ENCODE measurements at regions not wholly inside any gene's neighbourhood (a gene's known extent, or its start where the extent isn't known, plus 50 kb on each side); places are given as distances from the start of the nearest gene placed in this dataset.

GRCh38 chr11:91630916-91631673 lies 593.5 kb upstream of the FAT3 start:
- Histone ChIP-seq H3K79me2 (ENCODE audit: low read length) (no peaks in the 10 kb centered on the region), H3K36me3 (ENCODE audit: low read depth, low read length) (no peaks in the 10 kb centered on the region), H3K4me2 (ENCODE audit: low read length) (no peak overlapping the region), H3K27me3 (ENCODE audit: low read length) (no peaks in the 10 kb centered on the region), H3K4me1 (ENCODE audit: insufficient read depth, low read length) (no peaks in the 10 kb centered on the region), H3K9me2 (replicated peaks; ENCODE audit: low read length) (no peaks in the 10 kb centered on the region), H4K20me1 (ENCODE audit: low read length) (no peaks in the 10 kb centered on the region), H3K27ac (ENCODE audit: low read length) (no peak overlapping the region), H2AFZ (ENCODE audit: low read length) (no peak overlapping the region), H3K9me3 (ENCODE audit: low read length) (no peaks in the 10 kb centered on the region), H3K9ac (ENCODE audit: low read length) (no peak overlapping the region), H3F3A (ENCODE audit: low read length, unreplicated experiment) (no peaks in the 10 kb centered on the region), H3K4me3 (ENCODE audit: low read length) (no peak overlapping the region)
- CTCF ChIA-PET = no interaction called here
- BruUV-seq (replicated peaks) = no TSS peak
- DNase-seq = no peak
- intact Hi-C loops (cut with micrococcal nuclease) = no loop called here
- ATAC-seq = no peak
- TF ChIP-seq, protein P1, sequence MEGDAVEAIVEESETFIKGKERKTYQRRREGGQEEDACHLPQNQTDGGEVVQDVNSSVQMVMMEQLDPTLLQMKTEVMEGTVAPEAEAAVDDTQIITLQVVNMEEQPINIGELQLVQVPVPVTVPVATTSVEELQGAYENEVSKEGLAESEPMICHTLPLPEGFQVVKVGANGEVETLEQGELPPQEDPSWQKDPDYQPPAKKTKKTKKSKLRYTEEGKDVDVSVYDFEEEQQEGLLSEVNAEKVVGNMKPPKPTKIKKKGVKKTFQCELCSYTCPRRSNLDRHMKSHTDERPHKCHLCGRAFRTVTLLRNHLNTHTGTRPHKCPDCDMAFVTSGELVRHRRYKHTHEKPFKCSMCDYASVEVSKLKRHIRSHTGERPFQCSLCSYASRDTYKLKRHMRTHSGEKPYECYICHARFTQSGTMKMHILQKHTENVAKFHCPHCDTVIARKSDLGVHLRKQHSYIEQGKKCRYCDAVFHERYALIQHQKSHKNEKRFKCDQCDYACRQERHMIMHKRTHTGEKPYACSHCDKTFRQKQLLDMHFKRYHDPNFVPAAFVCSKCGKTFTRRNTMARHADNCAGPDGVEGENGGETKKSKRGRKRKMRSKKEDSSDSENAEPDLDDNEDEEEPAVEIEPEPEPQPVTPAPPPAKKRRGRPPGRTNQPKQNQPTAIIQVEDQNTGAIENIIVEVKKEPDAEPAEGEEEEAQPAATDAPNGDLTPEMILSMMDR (conservative IDR thresholded peaks at IDR 0.05; ENCODE audit: low read depth, low read length) = no peak
- TF ChIP-seq EZH2phosphoT487 (IDR thresholded peaks at IDR 0.05; ENCODE audit: borderline replicate concordance, low read length) (no peak), EZH2 (IDR thresholded peaks at IDR 0.05; ENCODE audit: low read length, unreplicated experiment) (no peak)
- POLR2A ChIA-PET (ENCODE audit: unreplicated experiment) = no interaction called here

GRCh38 chr11:91625495-91625894 lies 599.1 kb upstream of the FAT3 start:
- H2AFZ ChIP-seq (ENCODE audit: low read length) = no peak overlapping the region
- H3K4me3 ChIP-seq (ENCODE audit: low read length) = no peak overlapping the region
- no peaks in the 10 kb centered on the region for H3K36me3 ChIP-seq (ENCODE audit: low read depth, low read length)
- ATAC-seq = no peak
- DNase-seq = no peak
- H3K9ac ChIP-seq (ENCODE audit: low read length) = no peak overlapping the region
- no TSS peak for BruUV-seq (replicated peaks)
- no peaks in the 10 kb centered on the region for H3K9me2 ChIP-seq (replicated peaks; ENCODE audit: low read length)
- peaks cover 7% of the 10 kb centered on the region; the same call in 1 of the 2 replicates for H3K9me3 ChIP-seq (ENCODE audit: low read length)
- POLR2A ChIA-PET (ENCODE audit: unreplicated experiment) = no interaction called here
- no peaks in the 10 kb centered on the region for H3K4me1 ChIP-seq (ENCODE audit: insufficient read depth, low read length)
- intact Hi-C loops (cut with micrococcal nuclease) = no loop called here
- H3K27ac ChIP-seq (ENCODE audit: low read length) = no peak overlapping the region
- H3K27me3 ChIP-seq (ENCODE audit: low read length) = no peaks in the 10 kb centered on the region
- H3K4me2 ChIP-seq (ENCODE audit: low read length) = no peak overlapping the region
- no peaks in the 10 kb centered on the region for H4K20me1 ChIP-seq (ENCODE audit: low read length)
- CTCF ChIA-PET = no interaction called here
- H3F3A ChIP-seq (ENCODE audit: low read length, unreplicated experiment) = no peaks in the 10 kb centered on the region
- TF ChIP-seq, protein P1 (conservative IDR thresholded peaks at IDR 0.05; ENCODE audit: low read depth, low read length) = no peak
- no peak for TF ChIP-seq EZH2 (IDR thresholded peaks at IDR 0.05; ENCODE audit: low read length, unreplicated experiment)
- TF ChIP-seq EZH2phosphoT487 (IDR thresholded peaks at IDR 0.05; ENCODE audit: borderline replicate concordance, low read length) = no peak
- H3K79me2 ChIP-seq (ENCODE audit: low read length) = no peaks in the 10 kb centered on the region

DNA sequence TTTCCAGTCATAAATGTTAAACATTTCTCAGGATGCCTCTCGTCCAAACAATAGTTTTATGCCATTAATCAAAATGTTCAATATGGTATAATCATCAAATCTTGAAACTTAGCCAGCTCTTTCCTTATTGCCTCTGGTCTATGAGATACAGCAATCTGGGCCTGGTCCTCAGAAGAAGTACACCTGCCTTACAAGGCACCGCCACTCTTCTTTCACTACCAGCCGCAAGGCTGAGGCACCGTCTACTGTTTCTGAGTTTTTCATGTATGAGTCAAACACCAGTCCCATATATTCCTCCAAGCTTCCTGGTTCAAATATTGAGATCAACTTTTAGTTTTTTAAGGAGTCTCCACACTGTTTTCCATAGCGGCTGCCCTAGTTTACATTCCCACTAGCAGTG lies 600.6 kb upstream of the FAT3 start:
- Histone ChIP-seq H3K27me3 (ENCODE audit: low read length) (no peaks in the 10 kb centered on the region), H3K79me2 (ENCODE audit: low read length) (no peaks in the 10 kb centered on the region), H4K20me1 (ENCODE audit: low read length) (no peaks in the 10 kb centered on the region), H3K9me3 (ENCODE audit: low read length) (peaks cover 10% of the 10 kb centered on the region; the same call in 1 of the 2 replicates), H3K9ac (ENCODE audit: low read length) (no peak overlapping the region), H3K4me1 (ENCODE audit: insufficient read depth, low read length) (no peaks in the 10 kb centered on the region), H3K27ac (ENCODE audit: low read length) (no peak overlapping the region), H3K4me2 (ENCODE audit: low read length) (no peak overlapping the region), H3K4me3 (ENCODE audit: low read length) (no peak overlapping the region), H3K9me2 (replicated peaks; ENCODE audit: low read length) (no peaks in the 10 kb centered on the region), H3F3A (ENCODE audit: low read length, unreplicated experiment) (no peaks in the 10 kb centered on the region), H2AFZ (ENCODE audit: low read length) (no peak overlapping the region), H3K36me3 (ENCODE audit: low read depth, low read length) (no peaks in the 10 kb centered on the region)
- ChIA-PET CTCF (no interaction called here), POLR2A (ENCODE audit: unreplicated experiment) (no interaction called here)
- BruUV-seq (replicated peaks) = no TSS peak
- ATAC-seq = no peak
- DNase-seq = no peak
- no peak for TF ChIP-seq EZH2 (IDR thresholded peaks at IDR 0.05; ENCODE audit: low read length, unreplicated experiment)
- TF ChIP-seq EZH2phosphoT487 (IDR thresholded peaks at IDR 0.05; ENCODE audit: borderline replicate concordance, low read length) = no peak
- TF ChIP-seq, protein P1 (conservative IDR thresholded peaks at IDR 0.05; ENCODE audit: low read depth, low read length) = no peak
- intact Hi-C loops (cut with micrococcal nuclease) = no loop called here
